SH-SY5Y (cell line): ENCODE measurements at regions not wholly inside any gene's neighbourhood (a gene's known extent, or its start where the extent isn't known, plus 50 kb on each side); places are given as distances from the start of the nearest gene placed in this dataset.

ENCODE experiments used
- GATA2 ChIP-seq: IDR thresholded peaks from 2 replicates; pipeline ENCODE4 v1.6.1; 2011; ENCODE audit warnings: mild to moderate bottlenecking, low read depth, low read length
- GATA3 ChIP-seq: IDR thresholded peaks from 2 replicates; pipeline ENCODE4 v1.6.1; 2011; ENCODE audit warnings: low read depth, mild to moderate bottlenecking, low read length, moderate library complexity

DNA sequence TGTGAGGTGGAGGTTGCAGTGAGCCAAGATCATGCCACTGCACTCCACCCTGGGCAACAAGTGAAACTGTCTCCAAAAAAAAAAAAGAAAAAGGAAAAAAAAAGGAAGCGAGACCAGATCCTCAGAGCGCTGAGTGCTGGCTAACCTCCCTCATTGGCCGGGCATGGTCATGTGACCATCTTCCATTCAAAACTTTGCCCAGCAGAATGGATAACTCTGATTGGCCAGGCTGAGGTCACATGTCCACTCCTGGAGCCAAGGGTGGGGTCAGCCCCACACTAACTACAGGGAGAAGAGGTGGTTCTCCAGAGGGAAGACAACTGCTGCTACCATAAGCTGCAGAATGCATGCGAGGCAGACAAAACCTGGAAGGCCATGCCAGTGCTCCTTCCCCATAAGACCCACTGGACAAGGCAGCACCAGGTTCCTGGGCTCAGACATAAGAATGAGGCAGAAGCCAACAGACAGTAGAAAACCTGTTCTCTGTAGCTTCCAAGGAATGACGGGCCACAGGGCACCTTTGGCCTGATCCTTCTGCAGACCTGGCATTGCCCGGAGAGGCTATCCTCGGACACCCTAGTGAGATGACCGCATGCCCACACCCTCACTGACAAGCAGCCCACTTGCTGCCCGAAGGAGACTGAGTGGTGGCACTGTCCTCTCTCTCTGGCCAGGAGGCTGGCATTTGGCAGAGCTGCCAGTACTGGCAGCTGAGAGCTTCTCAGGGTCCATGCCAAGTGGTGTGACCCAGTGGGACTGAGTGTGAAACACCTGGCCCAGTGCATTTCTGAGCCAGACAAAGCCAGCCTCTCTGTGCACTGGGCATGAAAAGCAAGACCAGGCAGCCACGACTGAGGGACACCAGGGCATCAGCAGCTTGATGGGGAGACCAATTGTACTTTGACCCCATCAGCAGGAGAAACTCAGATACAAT lies 311.9 kb upstream of the SULF2 start:
- TF ChIP-seq GATA2 (no peak), GATA3 (no peak)
